Neural progenitor cell (in vitro differentiated cells): ENCODE measurements at regions not wholly inside any gene's neighbourhood (a gene's known extent, or its start where the extent isn't known, plus 50 kb on each side); places are given as distances from the start of the nearest gene placed in this dataset.

ENCODE experiments used
- DNase-seq: peaks from one replicate; pipeline ENCODE4 v3.0.0-alpha.2; 2016; ENCODE audit warnings: low spot score
- H2AFZ ChIP-seq: fragments of 200-600 bp; sonication (generic); replicated peaks from 2 replicates; pipeline ENCODE4 v1.6.1; 2016; ENCODE audit warnings: antibody characterized with exemption
- H3F3A ChIP-seq: fragments of 200-600 bp; sonication (generic); 2 replicates; pipeline ENCODE4 v1.6.1; 2016; ENCODE audit warnings: antibody characterized with exemption, low read depth
- H3K27ac ChIP-seq: fragments of 200-600 bp; sonication (generic); 2 replicates; pipeline ENCODE4 v1.5.1; 2016; ENCODE audit warnings: mild to moderate bottlenecking
- H3K27me3 ChIP-seq: fragments of 200-600 bp; sonication (generic); 2 replicates; pipeline ENCODE4 v1.6.1; 2016; ENCODE audit warnings: mild to moderate bottlenecking, moderate library complexity
- H3K36me3 ChIP-seq: fragments of 200-600 bp; sonication (generic); 2 replicates; pipeline ENCODE4 v1.5.1; 2016
- H3K4me1 ChIP-seq: fragments of 200-600 bp; sonication (generic); 2 replicates; pipeline ENCODE4 v1.6.1; 2016; ENCODE audit warnings: mixed run types
- H3K4me2 ChIP-seq: fragments of 200-600 bp; sonication (generic); 2 replicates; pipeline ENCODE4 v1.6.1; 2016
- H3K4me3 ChIP-seq: fragments of 200-600 bp; sonication (generic); 2 replicates; pipeline ENCODE4 v1.5.1; 2016
- H3K79me2 ChIP-seq: fragments of 200-600 bp; sonication (generic); 2 replicates; pipeline ENCODE4 v1.6.1; 2016; ENCODE audit warnings: low read depth
- H3K9ac ChIP-seq: fragments of 200-600 bp; sonication (generic); 2 replicates; pipeline ENCODE4 v1.6.1; 2016
- H3K9me3 ChIP-seq: fragments of 200-600 bp; sonication (generic); 2 replicates; pipeline ENCODE4 v1.5.1; 2016; ENCODE audit warnings: low read depth
- H4K20me1 ChIP-seq: fragments of 200-600 bp; sonication (generic); 2 replicates; pipeline ENCODE4 v1.6.1; 2016; ENCODE audit warnings: low read depth
- H3K27ac Mint-ChIP-seq: 3 replicates; pipeline ENCODE4 v1.8.0; 2021; ENCODE audit warnings: mixed read lengths
- H3K27me3 Mint-ChIP-seq: 2 replicates; pipeline ENCODE4 v1.8.0; 2022; ENCODE audit warnings: low read depth, mild to moderate bottlenecking, inconsistent platforms, moderate library complexity, mixed read lengths; ENCODE audit not compliant: insufficient read depth
- H3K36me3 Mint-ChIP-seq: 3 replicates; pipeline ENCODE4 v1.8.0; 2021; ENCODE audit warnings: mixed read lengths
- H3K4me1 Mint-ChIP-seq: 3 replicates; pipeline ENCODE4 v1.8.0; 2021; ENCODE audit warnings: mixed read lengths
- H3K4me3 Mint-ChIP-seq: 3 replicates; pipeline ENCODE4 v1.8.0; 2021; ENCODE audit warnings: mild to moderate bottlenecking, moderate library complexity, mixed read lengths
- H3K9me3 Mint-ChIP-seq: 3 replicates; pipeline ENCODE4 v1.8.0; 2020; ENCODE audit warnings: mixed read lengths
- EZH2 ChIP-seq: fragments of 200-600 bp; sonication (generic); IDR thresholded peaks from 2 replicates; pipeline ENCODE4 v1.6.1; 2017; ENCODE audit warnings: antibody characterized with exemption, mild to moderate bottlenecking, moderate library complexity
- EZH2phosphoT487 ChIP-seq: fragments of 200-600 bp; sonication (generic); IDR thresholded peaks from 2 replicates; pipeline ENCODE4 v1.6.1; 2017; ENCODE audit warnings: antibody characterized with exemption
- TF ChIP-seq, protein P1 (sequence below): fragments of 200-600 bp; sonication (generic); IDR thresholded peaks from 2 replicates; pipeline ENCODE4 v1.5.1; 2017; ENCODE audit warnings: antibody characterized with exemption, mild to moderate bottlenecking

GRCh38 chr3:79871656-79872055 is 103.9 kb upstream of the ROBO1 start:
- Mint-ChIP-seq H3K27me3 (peaks cover 2% of the 10 kb centered on the region), H3K27ac (no peak overlapping the region), H3K36me3 (no peaks in the 10 kb centered on the region), H3K9me3 (no peaks in the 10 kb centered on the region), H3K4me1 (no peaks in the 10 kb centered on the region), H3K4me3 (no peak overlapping the region)
- Histone ChIP-seq H4K20me1 (no peaks in the 10 kb centered on the region), H2AFZ (peak overlapping the region; percentile 63), H3K79me2 (no peaks in the 10 kb centered on the region), H3K4me3 (no peak overlapping the region), H3K9ac (no peak overlapping the region), H3F3A (no peaks in the 10 kb centered on the region), H3K36me3 (no peaks in the 10 kb centered on the region), H3K4me1 (no peaks in the 10 kb centered on the region), H3K27me3 (no peaks in the 10 kb centered on the region), H3K4me2 (no peak overlapping the region), H3K9me3 (no peaks in the 10 kb centered on the region), H3K27ac (no peak overlapping the region)
- DNase-seq = no peak
- TF ChIP-seq EZH2 = no peak

- no peak overlapping the region for H3K4me3 Mint-ChIP-seq
- no peak overlapping the region for H3K27ac Mint-ChIP-seq
- Histone ChIP-seq H3K27me3 (no peaks in the 10 kb centered on the region), H3K9ac (no peak overlapping the region), H2AFZ (no peak overlapping the region), H3K36me3 (no peaks in the 10 kb centered on the region), H3K4me1 (no peaks in the 10 kb centered on the region), H3K27ac (no peak overlapping the region), H3K4me2 (no peak overlapping the region), H3K4me3 (no peak overlapping the region), H3K9me3 (no peaks in the 10 kb centered on the region), H4K20me1 (no peaks in the 10 kb centered on the region), H3K79me2 (no peaks in the 10 kb centered on the region), H3F3A (no peaks in the 10 kb centered on the region)
- no peaks in the 10 kb centered on the region for H3K4me1 Mint-ChIP-seq
- no peaks in the 10 kb centered on the region for H3K36me3 Mint-ChIP-seq
- TF ChIP-seq, protein P1, sequence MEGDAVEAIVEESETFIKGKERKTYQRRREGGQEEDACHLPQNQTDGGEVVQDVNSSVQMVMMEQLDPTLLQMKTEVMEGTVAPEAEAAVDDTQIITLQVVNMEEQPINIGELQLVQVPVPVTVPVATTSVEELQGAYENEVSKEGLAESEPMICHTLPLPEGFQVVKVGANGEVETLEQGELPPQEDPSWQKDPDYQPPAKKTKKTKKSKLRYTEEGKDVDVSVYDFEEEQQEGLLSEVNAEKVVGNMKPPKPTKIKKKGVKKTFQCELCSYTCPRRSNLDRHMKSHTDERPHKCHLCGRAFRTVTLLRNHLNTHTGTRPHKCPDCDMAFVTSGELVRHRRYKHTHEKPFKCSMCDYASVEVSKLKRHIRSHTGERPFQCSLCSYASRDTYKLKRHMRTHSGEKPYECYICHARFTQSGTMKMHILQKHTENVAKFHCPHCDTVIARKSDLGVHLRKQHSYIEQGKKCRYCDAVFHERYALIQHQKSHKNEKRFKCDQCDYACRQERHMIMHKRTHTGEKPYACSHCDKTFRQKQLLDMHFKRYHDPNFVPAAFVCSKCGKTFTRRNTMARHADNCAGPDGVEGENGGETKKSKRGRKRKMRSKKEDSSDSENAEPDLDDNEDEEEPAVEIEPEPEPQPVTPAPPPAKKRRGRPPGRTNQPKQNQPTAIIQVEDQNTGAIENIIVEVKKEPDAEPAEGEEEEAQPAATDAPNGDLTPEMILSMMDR = no peak
- TF ChIP-seq EZH2 (no peak), EZH2phosphoT487 (no peak)
- no peak for DNase-seq
- H3K27me3 Mint-ChIP-seq = peaks cover 2% of the 10 kb centered on the region
- H3K9me3 Mint-ChIP-seq = no peaks in the 10 kb centered on the region
Measured at GRCh38 chr3:79870313-79870620, 102.5 kb upstream of the ROBO1 start.

DNA sequence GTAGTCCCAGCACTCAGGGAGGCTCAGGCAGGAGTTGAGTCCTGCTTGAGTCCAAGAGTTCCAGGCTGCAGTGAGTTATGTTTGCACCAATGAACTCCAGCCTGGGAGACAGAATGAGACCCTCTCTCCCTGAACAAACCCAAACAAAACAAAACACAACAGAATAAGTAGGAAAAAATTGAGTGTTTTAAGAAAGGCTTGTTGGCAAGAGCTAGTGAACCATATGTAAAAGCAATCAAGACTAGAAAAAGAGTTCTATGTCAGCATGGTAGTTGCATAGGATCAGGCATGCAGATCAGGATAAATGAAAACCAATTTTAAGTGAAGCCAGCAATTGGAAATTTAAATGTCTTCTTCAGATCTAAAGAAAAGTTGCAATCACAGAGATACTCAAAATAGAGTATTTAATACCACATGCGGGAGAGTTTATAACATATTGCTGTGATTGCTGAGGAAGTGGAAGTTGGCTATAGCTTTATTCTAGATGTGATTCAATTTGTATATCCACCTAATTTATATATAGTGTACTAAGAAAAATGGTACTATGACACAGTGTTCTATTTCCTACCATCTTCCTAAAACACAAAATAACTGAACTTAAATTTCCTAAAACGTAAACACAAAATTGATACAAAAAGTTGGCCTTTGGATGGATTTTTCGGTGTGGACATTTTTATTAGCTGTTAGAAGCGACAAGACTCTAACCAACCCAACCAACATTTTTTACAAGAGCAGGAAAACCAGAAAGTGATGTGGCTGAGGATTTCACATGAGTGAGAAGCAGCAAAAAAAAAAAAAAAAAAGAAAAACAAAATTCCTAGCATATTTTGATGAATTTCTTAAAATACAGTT is 101.9 kb upstream of the ROBO1 start:
- Histone ChIP-seq H3K79me2 (no peaks in the 10 kb centered on the region), H3K9ac (no peak overlapping the region), H3K27me3 (no peaks in the 10 kb centered on the region), H3K27ac (no peak overlapping the region), H4K20me1 (no peaks in the 10 kb centered on the region), H3K36me3 (no peaks in the 10 kb centered on the region), H3F3A (no peaks in the 10 kb centered on the region), H3K4me2 (no peak overlapping the region), H3K4me1 (no peaks in the 10 kb centered on the region), H3K9me3 (no peaks in the 10 kb centered on the region), H3K4me3 (no peak overlapping the region), H2AFZ (no peak overlapping the region)
- Mint-ChIP-seq H3K27ac (no peak overlapping the region), H3K4me3 (no peak overlapping the region), H3K27me3 (peaks cover 2% of the 10 kb centered on the region), H3K9me3 (no peaks in the 10 kb centered on the region), H3K4me1 (no peaks in the 10 kb centered on the region), H3K36me3 (no peaks in the 10 kb centered on the region)
- DNase-seq = no peak
- TF ChIP-seq EZH2 (no peak), EZH2phosphoT487 (no peak)
- TF ChIP-seq, protein P1 = no peak

- Histone ChIP-seq H3K9me3 (no peaks in the 10 kb centered on the region), H3K4me2 (no peak overlapping the region), H3K79me2 (no peaks in the 10 kb centered on the region), H3K9ac (no peak overlapping the region), H3K36me3 (no peaks in the 10 kb centered on the region), H3K4me1 (no peaks in the 10 kb centered on the region), H2AFZ (no peak overlapping the region), H3F3A (no peaks in the 10 kb centered on the region), H3K27me3 (no peaks in the 10 kb centered on the region), H4K20me1 (no peaks in the 10 kb centered on the region), H3K4me3 (no peak overlapping the region), H3K27ac (no peak overlapping the region)
- H3K4me1 Mint-ChIP-seq = no peaks in the 10 kb centered on the region
- no peak overlapping the region for H3K27ac Mint-ChIP-seq
- no peak for DNase-seq
- no peaks in the 10 kb centered on the region for H3K36me3 Mint-ChIP-seq
- H3K27me3 Mint-ChIP-seq = peaks cover 2% of the 10 kb centered on the region
- TF ChIP-seq EZH2phosphoT487 = no peak
- TF ChIP-seq EZH2 = no peak
- TF ChIP-seq, protein P1 = no peak
- peaks cover 3% of the 10 kb centered on the region for H3K9me3 Mint-ChIP-seq
- H3K4me3 Mint-ChIP-seq = no peak overlapping the region
Measured at GRCh38 chr3:79866162-79866561, 98.4 kb upstream of the ROBO1 start.
